ENCODE measurements at regions not wholly inside any gene's neighbourhood (a gene's known extent, or its start where the extent isn't known, plus 50 kb on each side); places are given as distances from the start of the nearest gene placed in this dataset.

DNA sequence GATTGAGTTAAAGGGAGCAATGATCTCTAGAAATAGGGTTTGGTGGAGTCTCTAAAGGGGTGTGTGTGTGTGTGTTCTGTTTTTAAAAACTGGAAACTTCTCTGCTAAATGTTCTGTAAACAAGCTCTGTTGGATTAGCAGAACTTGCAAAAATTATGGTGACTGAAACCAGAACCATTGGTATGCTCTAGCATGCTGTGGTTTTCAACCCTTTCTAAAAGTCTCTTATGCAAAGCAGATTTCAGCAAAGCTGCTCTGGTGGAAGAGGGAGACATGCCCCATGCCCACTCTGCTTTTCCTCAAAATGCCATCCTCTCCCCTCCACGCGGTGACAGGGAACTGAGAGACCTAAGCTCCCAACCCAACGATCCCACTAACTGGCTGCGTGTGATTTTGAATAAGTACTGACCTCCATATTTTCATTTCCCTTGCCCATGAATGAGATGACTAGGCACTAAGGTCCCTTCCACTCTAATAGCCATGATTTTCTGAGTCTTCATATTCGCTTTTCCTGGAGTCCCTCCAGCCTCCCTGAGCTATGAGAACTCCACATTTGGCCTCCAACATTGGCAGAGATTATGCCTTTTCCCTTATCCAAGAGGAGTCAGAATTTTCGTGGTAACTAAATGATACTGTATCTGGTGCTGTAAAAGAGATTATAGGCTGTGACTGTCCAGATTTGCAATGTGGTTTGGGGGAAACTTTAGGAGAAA lies 117.3 kb upstream of the PALS2 start:
- WGBS, 2 donors: 59 to 76% methylated on average over 6 of the region's 6 CpGs
- intact Hi-C loops (cut with DNase I): no loop called here

GRCh38 chr7:24456526-24457218 lies 116.6 kb upstream of the PALS2 start:
- TF ChIP-seq CTCF (IDR thresholded peaks at IDR 0.05): no peak
- TF ChIP-seq POLR2A (IDR thresholded peaks at IDR 0.05): no peak
- DNase-seq: no peak
- Histone ChIP-seq H3K4me3 (no peak overlapping the region), H3K27me3 (no peaks in the 10 kb centered on the region), H3K9me3 (no peaks in the 10 kb centered on the region), H3K36me3 (no peaks in the 10 kb centered on the region), H3K27ac (no peak overlapping the region), H3K4me1 (no peaks in the 10 kb centered on the region)
- WGBS, 2 donors: 22 to 24% methylated on average over 4 of the region's 4 CpGs
- intact Hi-C loops (cut with DNase I): no loop called here

More for the DNA sequence above, 117.3 kb upstream of the PALS2 start:
- Histone ChIP-seq H3K4me3 (no peak overlapping the region), H3K27me3 (no peaks in the 10 kb centered on the region), H3K27ac (no peak overlapping the region), H3K9me3 (no peaks in the 10 kb centered on the region), H3K36me3 (no peaks in the 10 kb centered on the region), H3K4me1 (no peaks in the 10 kb centered on the region)
- DNase-seq: no peak
- no peak for TF ChIP-seq POLR2A (IDR thresholded peaks at IDR 0.05)
- no peak for TF ChIP-seq CTCF (IDR thresholded peaks at IDR 0.05)

DNA sequence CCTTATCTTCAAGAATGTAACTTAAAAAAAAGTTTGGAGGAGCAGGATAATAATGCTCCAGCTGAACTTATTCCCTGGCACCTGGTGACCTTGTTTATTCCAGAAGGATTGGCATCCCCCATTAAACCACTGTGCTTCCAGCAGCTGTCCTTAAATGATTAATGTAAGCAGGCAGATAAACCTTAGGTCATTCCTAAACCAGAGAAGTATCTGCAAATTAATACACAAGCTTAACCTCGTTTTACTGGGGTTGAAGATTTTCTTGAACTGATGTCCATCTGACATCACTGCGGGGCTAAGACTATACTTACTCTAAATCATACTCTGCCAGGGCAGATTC lies 116.1 kb upstream of the PALS2 start:
- Histone ChIP-seq H3K27ac (no peak overlapping the region), H3K4me3 (no peak overlapping the region), H3K4me1 (no peaks in the 10 kb centered on the region), H3K27me3 (no peaks in the 10 kb centered on the region), H3K9me3 (no peaks in the 10 kb centered on the region), H3K36me3 (no peaks in the 10 kb centered on the region)
- TF ChIP-seq CTCF (IDR thresholded peaks at IDR 0.05): no peak
- TF ChIP-seq POLR2A (IDR thresholded peaks at IDR 0.05): no peak
- intact Hi-C loops (cut with DNase I): no loop called here
- WGBS, 2 donors: 30 to 58% methylated on average over 2 of the region's 2 CpGs
- DNase-seq: no peak

GRCh38 chr7:24462117-24462516 lies 111.1 kb upstream of the PALS2 start:
- no peaks in the 10 kb centered on the region for H3K4me1 ChIP-seq
- intact Hi-C loops (cut with DNase I): no loop called here
- DNase-seq: no peak
- TF ChIP-seq POLR2A (IDR thresholded peaks at IDR 0.05) (no peak), CTCF (IDR thresholded peaks at IDR 0.05) (no peak)
- 38 to 45% methylated on average over 2 of the region's 2 CpGs for WGBS, 2 donors
- H3K27ac ChIP-seq: no peak overlapping the region
- no peaks in the 10 kb centered on the region for H3K27me3 ChIP-seq
- no peaks in the 10 kb centered on the region for H3K36me3 ChIP-seq
- no peaks in the 10 kb centered on the region for H3K9me3 ChIP-seq
- no peak overlapping the region for H3K4me3 ChIP-seq

GRCh38 chr7:24462984-24463383 lies 110.3 kb upstream of the PALS2 start:
- Histone ChIP-seq H3K36me3 (no peaks in the 10 kb centered on the region), H3K4me3 (no peak overlapping the region), H3K27me3 (no peaks in the 10 kb centered on the region), H3K27ac (no peak overlapping the region), H3K9me3 (no peaks in the 10 kb centered on the region), H3K4me1 (no peaks in the 10 kb centered on the region)
- no peak for TF ChIP-seq POLR2A (IDR thresholded peaks at IDR 0.05)
- TF ChIP-seq CTCF (IDR thresholded peaks at IDR 0.05): no peak
- intact Hi-C loops (cut with DNase I): no loop called here
- DNase-seq: no peak
- WGBS, 2 donors: 94 to 98% methylated on average over 2 of the region's 2 CpGs

Measured in esophagus squamous epithelium (tissue), 5 donors.